ENCODE measurements at regions not wholly inside any gene's neighbourhood (a gene's known extent, or its start where the extent isn't known, plus 50 kb on each side); places are given as distances from the start of the nearest gene placed in this dataset.

- no peak for TF ChIP-seq ZNF512 (tag; IDR thresholded peaks at IDR 0.05)
- no peak for TF ChIP-seq GABPA (tag; conservative IDR thresholded peaks at IDR 0.05; ENCODE audit: low read depth)
- no peak for TF ChIP-seq HNRNPUL1 (IDR thresholded peaks at IDR 0.05; ENCODE audit: low read length)
- TF ChIP-seq CTCF (IDR thresholded peaks at IDR 0.05 in 2 of 3, conservative IDR thresholded peaks at IDR 0.05 in 1 of 3; ENCODE audit: insufficient read depth in 2 of 3, low read depth in 1 of 3, low read length in 3 of 3), result no peak
- TF ChIP-seq POLR2A (conservative IDR thresholded peaks at IDR 0.05), result no peak
- TF ChIP-seq EZH2 (IDR thresholded peaks at IDR 0.05; ENCODE audit: borderline replicate concordance, low read depth, low read length), result no peak
- TF ChIP-seq SIX5 (IDR thresholded peaks at IDR 0.05; ENCODE audit: borderline replicate concordance in 1 of 2, insufficient read depth in 1 of 2, low read depth in 1 of 2, low read length in 2 of 2), result no peak
- no peak for TF ChIP-seq ERF (CRISPR knock-in tag; IDR thresholded peaks at IDR 0.05)
- no peak for TF ChIP-seq CBX1 (IDR thresholded peaks at IDR 0.05; ENCODE audit: low read depth)
- TF ChIP-seq EP300 (IDR thresholded peaks at IDR 0.05; ENCODE audit: low read length), result no peak
- no peak for TF ChIP-seq ZBTB2 (IDR thresholded peaks at IDR 0.05)
- TF ChIP-seq THAP7 (CRISPR knock-in tag; IDR thresholded peaks at IDR 0.05), result no peak
- no peak for TF ChIP-seq MGA (IDR thresholded peaks at IDR 0.05)
These were observed 451.9 kb upstream of the C9orf72 start for GRCh38 chr9:28025186-28025585.

All from K562 (cell line).